HG03571 (cell line): ENCODE measurements at regions not wholly inside any gene's neighbourhood (a gene's known extent, or its start where the extent isn't known, plus 50 kb on each side); places are given as distances from the start of the nearest gene placed in this dataset.
"Not testable (repeated sequence)": the region's sequence is repeated elsewhere in the genome, so short reads cannot be mapped to it uniquely, and the experiment has no call there.

Experiments
- ATAC-seq: cut with Tn5 transposase; IDR thresholded peaks from one replicate; pipeline ENCODE4 v1.9.1; 2021; ENCODE audit not compliant: unreplicated experiment

DNA sequence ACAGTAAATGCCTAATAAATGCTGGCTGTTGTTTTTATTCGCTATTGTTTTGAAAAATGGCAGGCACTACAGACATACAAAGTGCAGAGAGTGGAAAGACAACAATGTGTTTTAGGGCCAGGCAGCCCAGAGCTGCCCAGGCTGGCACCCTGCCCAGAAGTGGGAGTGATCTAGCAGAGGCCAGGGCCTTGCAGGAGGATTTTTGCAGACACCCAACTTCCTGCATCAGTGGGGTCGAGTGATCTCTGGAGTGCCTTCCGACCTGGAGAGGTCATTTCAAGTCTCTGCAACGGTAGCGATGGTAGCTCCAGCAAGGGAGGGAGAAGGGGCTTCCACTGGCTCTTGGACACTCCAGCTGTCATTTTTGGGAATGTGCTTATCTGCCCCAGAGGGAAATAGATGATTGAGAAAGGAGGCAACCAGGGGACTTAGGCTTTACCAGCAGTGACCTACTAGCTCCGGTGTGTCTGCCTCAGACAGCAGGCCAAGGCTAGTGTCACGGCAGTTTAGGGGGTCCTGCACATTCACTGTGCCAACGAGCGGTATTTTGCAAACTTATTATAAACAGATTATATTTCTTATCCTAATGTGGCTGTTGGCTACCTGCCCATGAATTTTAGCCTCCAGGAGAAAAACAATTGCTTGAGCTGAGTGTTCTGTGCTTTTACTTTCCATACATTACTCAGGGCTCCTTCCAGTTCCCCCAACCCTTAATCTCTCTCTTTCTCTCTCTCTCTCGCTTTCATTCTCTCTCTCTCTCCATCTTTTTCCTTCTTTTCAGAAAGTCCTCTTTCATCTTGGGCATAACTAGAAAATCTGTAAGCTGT lies 153.9 kb upstream of the PLGLB2 start:
- not testable (repeated sequence) for ATAC-seq

DNA sequence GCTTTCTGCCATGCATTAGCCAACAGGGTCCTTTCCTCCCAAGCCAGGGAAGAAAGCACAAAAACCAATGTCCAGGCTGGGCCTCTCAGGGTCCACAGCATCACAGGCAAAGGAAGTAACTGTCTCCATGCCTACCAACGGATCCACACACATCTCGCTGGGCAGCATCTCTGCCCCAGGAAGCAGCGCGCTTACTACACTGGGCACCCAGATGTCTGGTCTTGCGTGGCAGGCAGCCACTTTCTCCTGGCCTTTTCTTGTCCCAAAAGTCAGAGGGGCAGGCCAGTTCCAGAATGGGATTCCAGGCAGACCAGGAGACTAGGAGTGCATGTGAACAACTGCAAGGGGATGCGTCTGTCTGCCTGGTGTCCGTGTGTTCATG lies 153.3 kb upstream of the PLGLB2 start:
- ATAC-seq, result not testable (repeated sequence)

DNA sequence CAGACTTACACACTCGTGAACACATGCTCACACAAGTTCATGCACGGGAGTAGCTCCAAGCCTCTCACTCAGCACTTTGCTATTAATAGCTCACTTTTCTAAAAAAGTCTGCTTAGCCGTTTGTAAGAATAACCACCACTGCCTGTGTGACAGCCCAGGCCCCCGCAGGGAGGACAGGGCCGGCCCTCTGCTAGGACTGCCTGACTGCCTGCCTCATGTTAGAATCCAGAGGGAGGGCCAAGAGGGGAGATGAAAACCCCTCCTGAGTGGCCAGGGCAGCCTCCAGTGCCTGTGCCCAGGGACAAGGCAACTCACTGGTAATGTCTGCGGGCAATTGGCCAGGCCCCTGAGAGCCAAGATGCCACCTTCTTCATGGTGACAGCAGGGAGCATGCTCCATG lies 152.9 kb upstream of the PLGLB2 start:
- ATAC-seq, result not testable (repeated sequence)

DNA sequence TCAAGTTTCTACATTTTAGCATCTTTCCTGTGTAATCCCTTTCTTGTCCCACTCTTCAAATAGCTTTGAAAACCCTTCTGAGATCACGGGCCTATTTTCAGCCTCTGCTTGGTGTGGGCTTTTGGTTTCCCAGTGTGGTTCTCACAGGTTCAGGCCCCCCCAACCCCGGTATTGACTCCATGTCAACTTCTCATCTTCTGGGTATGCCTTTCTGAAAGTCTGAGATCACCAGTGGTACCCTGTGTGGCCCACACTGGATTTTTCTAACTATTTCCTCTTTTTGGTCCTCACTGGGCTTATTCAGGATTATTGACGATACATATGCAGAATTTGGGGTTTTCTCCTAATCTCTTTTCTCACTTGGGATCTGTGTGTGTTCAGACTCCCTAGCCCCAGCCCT lies 146.9 kb upstream of the PLGLB2 start:
- ATAC-seq, result not testable (repeated sequence)

DNA sequence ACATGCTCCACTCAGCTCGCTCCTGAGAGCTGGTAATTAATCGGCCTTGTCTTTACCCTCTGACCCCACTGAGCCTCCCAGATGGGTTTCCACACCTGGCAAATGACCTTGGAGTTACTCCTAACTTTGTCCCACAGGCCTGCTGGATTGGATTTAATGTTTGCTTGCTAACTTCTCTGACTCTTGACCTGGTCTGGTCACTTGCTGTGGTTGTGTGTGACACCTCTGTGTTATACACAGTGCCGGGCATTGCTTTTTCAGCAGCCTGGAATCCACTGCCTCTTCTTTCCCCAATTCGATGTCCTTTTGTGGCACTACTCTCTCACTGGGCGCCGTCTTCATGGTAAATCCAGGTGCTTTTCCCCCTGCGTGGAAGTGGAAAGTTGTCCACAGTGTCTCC lies 145.8 kb upstream of the PLGLB2 start:
- ATAC-seq, result not testable (repeated sequence)

DNA sequence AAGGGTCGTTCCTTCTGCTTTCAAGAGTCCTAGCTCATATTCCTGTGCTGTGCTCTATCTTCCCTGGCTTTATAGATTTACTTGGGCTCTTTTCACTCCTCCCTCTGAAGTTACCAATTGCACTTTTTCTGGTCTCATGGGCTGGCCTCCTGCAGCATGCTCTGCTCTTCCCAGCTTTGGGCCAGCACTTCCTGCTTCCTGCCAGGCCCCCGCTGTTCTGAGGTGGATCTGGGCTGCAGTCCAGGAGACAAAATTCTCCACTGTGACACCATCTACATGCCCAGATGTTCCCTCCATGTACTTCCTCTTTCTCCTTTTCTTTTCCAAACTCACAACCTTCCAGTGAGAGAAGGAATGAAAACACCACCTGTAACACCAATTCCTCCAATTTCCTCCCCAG lies 145.2 kb upstream of the PLGLB2 start:
- ATAC-seq, result not testable (repeated sequence)

DNA sequence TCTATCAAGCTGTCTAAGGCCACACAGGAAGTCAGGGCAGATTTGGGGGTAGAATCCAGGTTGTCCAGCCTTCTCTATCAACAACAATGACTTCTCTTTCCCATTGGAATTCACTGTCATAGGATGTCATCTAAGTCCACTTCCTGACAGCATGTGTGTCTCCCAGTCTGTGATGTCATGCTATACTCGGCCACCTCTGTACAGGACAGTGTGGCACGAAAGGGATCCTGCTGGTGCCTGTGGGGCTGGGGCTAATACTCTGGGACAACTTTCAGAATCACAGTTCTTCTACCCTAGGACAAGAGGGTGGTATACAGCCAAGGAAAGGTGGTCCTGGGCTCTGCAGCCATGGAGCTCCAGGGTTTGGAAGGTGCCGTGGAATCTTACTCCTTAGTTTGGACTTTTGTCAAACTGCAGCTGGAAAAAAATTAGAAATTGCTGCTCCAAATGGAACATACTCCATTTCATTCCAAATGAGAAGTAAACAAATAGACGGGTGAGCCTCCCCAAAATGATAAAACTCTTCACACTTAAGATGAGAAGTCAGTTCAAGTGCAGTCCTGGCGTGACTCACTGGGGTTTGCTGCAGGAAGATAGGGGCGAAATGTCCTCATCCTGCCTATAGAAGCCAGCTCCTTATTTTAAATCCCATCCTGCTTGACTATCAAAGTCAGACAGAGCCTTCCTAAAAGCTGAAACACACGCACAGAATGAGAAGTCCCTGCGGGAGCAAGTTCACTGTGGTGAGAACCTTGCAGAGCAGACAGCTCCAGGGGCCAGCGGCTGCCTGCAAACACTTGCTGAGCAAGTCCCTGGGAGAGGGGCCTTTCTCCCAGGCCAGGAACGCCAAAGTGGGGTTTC lies 144.2 kb upstream of the PLGLB2 start:
- not testable (repeated sequence) for ATAC-seq

DNA sequence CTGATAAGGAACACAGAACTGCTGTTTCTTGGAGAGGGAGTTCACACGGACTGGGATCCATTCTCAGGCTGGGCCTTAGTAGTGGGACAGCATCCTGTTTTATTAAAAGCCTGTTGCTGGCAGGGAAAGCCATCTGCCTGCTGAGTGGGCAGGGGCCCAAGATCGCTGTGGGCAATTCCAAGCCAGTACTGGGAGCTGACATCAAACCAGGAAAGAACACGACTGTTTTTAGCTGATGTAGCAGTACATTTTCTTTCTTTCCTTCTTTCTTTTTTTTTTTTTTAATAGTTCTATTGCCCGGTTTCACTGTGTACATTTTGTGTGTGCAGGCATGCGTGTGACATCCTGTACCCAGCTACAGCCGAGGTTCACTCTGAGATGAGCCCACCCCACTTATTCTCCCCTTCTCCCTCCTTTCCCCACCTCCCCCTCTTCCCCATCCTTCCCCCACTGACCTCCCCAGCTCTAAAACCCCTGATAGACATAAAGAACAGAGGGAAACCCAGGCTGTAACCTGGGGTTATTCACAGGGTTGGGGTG lies 143.5 kb upstream of the PLGLB2 start:
- not testable (repeated sequence) for ATAC-seq

DNA sequence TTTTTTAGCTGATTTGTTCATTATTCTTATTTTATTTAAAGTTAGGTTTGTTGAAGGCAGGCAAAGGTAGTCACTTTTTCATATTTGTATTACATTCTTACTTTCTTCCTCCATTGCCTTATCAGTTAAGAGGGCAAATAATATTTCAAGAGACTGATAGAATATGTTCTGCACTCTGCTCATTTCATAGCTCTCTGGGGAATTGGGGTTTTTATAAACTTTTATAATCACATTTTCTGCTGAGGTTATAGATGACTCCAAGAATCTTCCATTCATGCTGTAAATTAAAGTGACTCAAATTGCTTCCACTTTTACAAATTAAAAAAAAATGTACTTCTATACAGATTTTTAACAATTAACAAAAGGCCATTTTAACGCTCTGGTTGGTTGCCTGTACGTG lies 142.9 kb upstream of the PLGLB2 start:
- not testable (repeated sequence) for ATAC-seq

DNA sequence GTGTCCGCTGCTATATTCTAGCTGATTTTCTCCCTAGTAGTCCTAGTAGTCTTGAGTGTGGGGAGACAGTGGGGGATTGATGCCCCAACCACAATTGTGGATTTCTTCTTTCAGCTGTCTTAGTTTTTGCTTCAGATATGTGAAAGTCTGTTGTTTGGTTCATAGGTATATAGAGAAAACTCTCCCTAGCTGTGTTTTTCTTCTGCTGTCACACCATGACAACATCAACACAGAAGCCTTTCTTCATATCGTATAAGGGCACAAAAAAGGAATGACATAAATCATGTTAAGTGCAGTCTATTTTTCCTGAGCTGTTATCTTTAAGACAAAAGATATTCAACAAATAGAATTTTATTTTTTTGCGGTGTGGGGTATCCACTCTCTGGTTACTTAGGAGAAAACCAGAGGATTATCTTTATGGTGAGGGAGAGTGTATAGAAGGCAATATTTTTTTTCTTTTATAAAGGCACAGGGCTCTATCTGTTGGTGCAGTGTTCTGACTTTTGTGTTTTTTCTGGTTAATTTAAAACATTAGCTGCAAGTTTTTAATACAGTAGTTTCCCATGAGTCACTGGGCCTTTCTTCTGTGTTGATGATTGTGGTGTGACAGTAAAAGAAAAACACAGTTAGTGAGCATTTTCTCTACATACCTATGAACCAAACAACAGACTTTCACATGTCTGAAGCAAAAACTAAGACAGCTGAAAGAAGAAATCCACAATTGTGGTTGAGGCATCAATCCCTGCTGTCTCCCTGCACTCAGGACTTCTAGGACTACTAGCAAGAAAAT lies 139.3 kb upstream of the PLGLB2 start:
- not testable (repeated sequence) for ATAC-seq

DNA sequence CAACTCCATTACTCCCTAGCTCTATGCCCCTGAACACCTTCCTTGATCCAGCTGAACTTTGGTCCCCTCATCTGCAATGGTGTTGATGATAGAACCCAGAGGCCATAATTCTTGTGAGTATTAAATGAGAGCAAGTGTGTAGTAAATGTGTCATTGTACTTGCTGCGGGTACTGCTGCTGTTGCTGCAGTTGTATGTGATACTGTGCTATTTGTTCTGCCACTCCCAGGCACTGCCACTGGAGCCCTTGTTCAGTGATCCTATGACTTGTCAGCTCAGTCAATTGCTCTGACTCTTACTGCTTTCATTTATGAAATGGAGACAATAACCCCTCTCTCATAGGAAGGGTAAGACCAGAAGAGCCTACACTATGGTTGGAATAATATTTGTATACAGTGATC lies 136.9 kb upstream of the PLGLB2 start:
- not testable (repeated sequence) for ATAC-seq

DNA sequence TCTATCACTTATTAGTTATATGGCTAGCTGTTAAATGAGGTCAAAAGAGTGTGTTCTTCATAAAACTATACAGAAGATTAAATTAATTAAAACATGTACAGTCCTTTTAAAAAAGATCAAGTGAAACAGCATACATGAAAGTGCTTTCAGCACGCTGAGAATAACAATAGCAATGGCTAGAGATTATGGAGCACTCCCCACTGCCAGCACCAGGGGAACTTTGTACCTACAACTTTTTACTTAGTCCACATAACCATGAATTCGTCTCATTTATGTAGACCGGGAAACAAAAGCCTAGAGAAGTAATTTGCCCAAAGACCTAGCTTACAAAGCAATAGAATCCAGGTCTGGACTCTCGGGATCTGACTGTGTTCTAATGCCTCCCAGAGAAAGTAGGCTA lies 136.5 kb upstream of the PLGLB2 start:
- ATAC-seq, result not testable (repeated sequence)

DNA sequence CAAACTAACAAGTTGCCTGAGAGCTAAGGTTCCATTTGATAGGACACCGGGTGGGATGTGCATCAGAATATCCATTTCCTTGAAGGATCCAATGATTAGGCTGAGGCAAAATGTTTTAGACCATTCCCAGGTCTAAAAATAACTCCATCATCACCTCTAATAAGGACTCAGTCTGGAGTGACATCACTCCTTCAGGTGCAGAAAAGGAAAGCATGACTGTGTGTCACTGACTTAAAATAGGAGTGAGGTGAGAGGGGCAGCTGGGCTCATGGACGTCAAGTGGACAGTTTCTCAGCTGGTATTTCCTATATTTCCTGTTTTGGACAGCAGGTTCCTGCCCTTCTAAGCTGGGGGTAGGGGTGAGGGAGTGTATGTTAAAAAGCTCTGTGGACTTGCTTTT lies 135.9 kb upstream of the PLGLB2 start:
- not testable (repeated sequence) for ATAC-seq

DNA sequence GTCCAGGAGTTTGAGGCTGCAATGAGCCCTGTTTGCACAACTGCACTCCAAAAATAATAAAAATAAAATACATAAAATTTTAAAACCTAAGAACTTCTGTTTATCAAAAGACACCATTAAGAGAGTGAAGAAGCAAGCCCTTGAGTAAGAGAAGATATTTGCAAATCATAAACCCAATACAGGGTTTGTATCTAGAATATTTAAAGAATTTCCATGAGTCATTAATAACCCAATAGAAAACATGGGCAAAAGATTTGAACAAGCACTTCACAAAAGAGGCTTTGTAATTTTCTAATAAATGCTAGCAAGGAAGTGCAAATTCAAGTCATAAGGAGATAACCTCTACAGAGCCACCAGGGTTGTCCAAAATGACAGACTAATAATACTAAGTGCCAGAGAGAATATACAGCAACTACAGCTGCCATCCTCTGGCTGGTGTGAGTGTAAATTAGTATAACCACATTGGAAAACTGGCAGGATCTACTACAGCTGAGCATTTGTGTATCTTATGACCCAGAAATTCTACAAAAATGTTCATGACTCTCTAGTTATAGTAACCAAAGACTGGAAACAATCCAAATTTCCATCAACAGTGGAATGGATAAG lies 133.0 kb upstream of the PLGLB2 start:
- not testable (repeated sequence) for ATAC-seq

DNA sequence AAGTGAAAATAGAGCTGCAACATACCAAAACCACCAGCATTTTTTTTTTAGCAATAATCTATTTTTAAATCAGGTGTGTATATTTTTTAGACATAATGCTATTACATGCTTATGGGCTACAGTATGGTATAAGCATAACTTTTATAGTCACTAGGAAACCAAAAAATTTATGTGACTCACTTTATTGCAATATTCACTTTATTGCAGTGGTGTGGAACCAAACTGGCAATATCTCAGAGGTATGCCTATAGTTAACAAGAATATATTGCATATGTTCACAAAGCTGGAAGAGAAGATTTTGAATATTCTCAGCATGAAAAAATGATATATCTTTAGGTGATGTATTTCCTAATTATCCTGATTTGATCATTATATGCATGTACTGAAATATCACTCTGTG lies 128.8 kb upstream of the PLGLB2 start:
- ATAC-seq, result not testable (repeated sequence)

DNA sequence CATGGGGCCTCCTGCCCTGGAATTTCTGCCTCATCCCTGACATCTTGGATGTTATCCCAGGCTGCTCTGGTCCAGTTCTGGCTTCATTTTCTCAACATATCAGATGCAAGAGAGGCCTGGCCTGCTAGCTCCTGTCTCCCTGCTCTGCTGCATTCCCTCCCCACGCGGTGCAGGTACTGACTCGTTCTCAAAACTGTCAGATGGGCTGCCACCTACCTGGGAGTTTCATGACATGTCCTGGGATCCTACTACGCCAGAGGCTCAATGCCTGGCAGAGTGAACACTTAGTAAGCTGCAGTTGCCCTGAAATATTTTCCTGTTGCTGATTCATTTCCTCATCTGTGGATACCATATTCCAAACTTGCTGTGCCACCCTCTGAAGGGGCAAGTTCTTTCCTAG lies 126.7 kb upstream of the PLGLB2 start:
- ATAC-seq, result not testable (repeated sequence)

DNA sequence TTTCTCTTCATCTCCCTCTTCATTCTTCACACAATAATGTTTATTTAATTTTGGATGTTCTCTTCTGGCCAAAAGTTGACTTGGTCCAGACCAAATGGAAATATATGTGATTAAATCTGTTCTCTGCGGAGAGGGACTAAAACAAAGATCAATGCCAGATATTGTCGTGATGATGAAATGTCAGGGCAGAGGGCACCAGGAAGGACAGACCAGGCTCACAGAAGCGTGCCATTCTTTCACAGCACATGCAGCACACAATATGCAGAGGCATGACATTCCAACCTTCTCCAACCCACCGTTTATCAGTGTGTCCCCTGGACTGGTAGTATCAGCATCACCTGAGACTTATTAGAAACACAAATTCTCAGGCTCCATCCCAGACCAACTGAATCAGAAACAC lies 125.2 kb upstream of the PLGLB2 start:
- not testable (repeated sequence) for ATAC-seq

DNA sequence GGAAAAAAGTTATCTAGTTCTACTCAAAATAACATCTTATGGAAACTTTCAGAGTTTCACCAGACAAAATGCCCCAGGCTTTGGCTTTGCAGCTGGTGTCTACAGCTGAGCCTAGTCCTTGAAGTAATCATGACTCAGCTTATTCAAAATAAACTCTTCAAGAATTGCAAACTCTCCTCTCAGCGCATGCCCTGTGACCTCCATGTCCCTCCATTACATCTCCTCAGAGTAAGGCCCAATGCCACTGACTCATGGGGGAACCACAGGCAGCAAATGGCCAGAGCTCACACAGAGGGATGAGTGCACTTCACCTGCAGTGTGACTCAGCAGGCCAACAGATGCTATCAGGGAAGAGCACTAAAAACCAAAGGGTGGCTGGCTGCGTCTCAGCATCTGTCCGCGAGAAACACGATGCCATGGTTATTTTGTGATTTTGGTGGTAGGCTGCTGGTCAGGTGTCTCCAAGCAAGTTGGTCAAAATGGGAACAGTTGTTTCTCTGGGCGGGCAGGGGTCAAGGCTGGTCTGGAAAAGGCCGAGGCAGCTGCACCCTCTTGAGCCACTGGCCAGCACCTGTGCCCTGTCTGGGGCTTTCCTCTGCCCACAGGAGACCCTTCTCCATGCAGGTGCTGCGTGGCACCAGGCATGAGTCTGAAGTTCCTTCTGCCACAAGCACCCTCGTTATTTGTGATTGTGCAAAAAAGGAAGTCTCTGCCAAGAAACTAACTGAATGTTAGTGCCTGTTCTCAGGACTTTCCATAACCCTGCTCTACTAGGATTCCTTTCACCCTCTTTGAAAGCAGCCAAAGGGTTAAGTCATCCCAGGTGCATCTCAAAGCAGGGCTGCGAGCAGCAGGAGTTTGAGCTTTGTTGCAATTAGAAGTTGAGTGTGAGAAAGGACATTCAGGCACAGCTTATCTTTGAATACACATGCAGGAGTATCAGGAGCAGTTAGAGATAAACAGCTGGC lies 118.1 kb upstream of the PLGLB2 start:
- ATAC-seq, result not testable (repeated sequence)

DNA sequence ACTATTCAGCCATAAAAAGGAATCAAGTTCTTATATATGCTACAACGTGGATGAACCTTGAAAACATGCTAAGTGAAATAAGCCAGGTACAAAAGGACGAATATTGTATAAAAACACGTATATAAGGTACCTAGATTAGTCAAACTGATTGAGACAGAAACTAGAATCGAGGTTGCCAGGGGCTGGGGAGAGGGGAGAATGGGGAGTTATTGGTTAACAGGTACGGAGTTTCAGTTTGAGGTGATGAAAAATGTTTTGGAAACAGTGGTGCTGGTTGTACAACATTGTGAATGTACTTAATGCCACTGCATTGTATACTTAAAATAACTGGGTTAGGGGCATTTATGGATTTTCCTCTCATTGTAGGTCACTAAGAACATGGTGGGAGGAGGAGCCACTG lies 117.0 kb upstream of the PLGLB2 start:
- ATAC-seq, result not testable (repeated sequence)
